ENCODE measurements at regions not wholly inside any gene's neighbourhood (a gene's known extent, or its start where the extent isn't known, plus 50 kb on each side); places are given as distances from the start of the nearest gene placed in this dataset.

GRCh38 chr6:93048381-93048780, 371.0 kb downstream of the EPHA7 start:
- no peaks in the 10 kb centered on the region for H3K36me3 ChIP-seq (ENCODE audit: insufficient read depth, low read length)
- no peak for TF ChIP-seq SMC3 (conservative IDR thresholded peaks at IDR 0.05; ENCODE audit: poor library complexity)
- no peak for TF ChIP-seq REST (IDR thresholded peaks at IDR 0.05; ENCODE audit: borderline replicate concordance)
- TF ChIP-seq MXI1 (conservative IDR thresholded peaks at IDR 0.05; ENCODE audit: poor library complexity, severe bottlenecking) = no peak
- TF ChIP-seq RAD21 (conservative IDR thresholded peaks at IDR 0.05) = no peak
- no peak for TF ChIP-seq EP300 (conservative IDR thresholded peaks at IDR 0.05; ENCODE audit: poor library complexity, severe bottlenecking)
- no peak overlapping the region for H3K27ac ChIP-seq (ENCODE audit: low read length)
- H3K9me2 ChIP-seq (ENCODE audit: insufficient read depth, low read length) = no peaks in the 10 kb centered on the region
- no peak overlapping the region for H3K9ac ChIP-seq (ENCODE audit: low read length)
- no peak overlapping the region for H3K4me2 ChIP-seq (ENCODE audit: low read length)
- H3K9me3 ChIP-seq (ENCODE audit: low read length) = no peaks in the 10 kb centered on the region
- no peaks in the 10 kb centered on the region for H3F3A ChIP-seq (ENCODE audit: insufficient read depth, low read length, poor library complexity, severe bottlenecking)
- no peaks in the 10 kb centered on the region for H4K20me1 ChIP-seq (ENCODE audit: insufficient read depth)
- no peaks in the 10 kb centered on the region for H3K79me2 ChIP-seq (replicated peaks; ENCODE audit: insufficient read depth, low read length)
- no peak overlapping the region for H3K4me3 ChIP-seq (ENCODE audit: low read length)
- H2AFZ ChIP-seq (ENCODE audit: low read depth, low read length) = no peak overlapping the region
- no peaks in the 10 kb centered on the region for H3K27me3 ChIP-seq (ENCODE audit: insufficient read depth, low read depth, low read length)

- Histone ChIP-seq H3K79me2 (replicated peaks; ENCODE audit: insufficient read depth, low read length) (no peaks in the 10 kb centered on the region), H4K20me1 (ENCODE audit: insufficient read depth) (no peaks in the 10 kb centered on the region), H2AFZ (ENCODE audit: low read depth, low read length) (no peak overlapping the region), H3F3A (ENCODE audit: insufficient read depth, low read length, poor library complexity, severe bottlenecking) (no peaks in the 10 kb centered on the region), H3K4me2 (ENCODE audit: low read length) (no peak overlapping the region), H3K36me3 (ENCODE audit: insufficient read depth, low read length) (no peaks in the 10 kb centered on the region), H3K9me3 (ENCODE audit: low read length) (no peaks in the 10 kb centered on the region), H3K27me3 (ENCODE audit: insufficient read depth, low read depth, low read length) (no peaks in the 10 kb centered on the region), H3K4me3 (ENCODE audit: low read length) (no peak overlapping the region), H3K9ac (ENCODE audit: low read length) (no peak overlapping the region), H3K9me2 (ENCODE audit: insufficient read depth, low read length) (no peaks in the 10 kb centered on the region), H3K27ac (ENCODE audit: low read length) (no peak overlapping the region)
- TF ChIP-seq EZH2 (IDR thresholded peaks at IDR 0.05; ENCODE audit: borderline replicate concordance, insufficient read depth, low read length, poor library complexity, severe bottlenecking) (no peak), RAD21 (conservative IDR thresholded peaks at IDR 0.05) (no peak), MXI1 (conservative IDR thresholded peaks at IDR 0.05; ENCODE audit: poor library complexity, severe bottlenecking) (no peak), CTCF (IDR thresholded peaks at IDR 0.05; ENCODE audit: poor library complexity, severe bottlenecking) (no peak), POLR2AphosphoS5 (IDR thresholded peaks at IDR 0.05) (no peak), TAF1 (IDR thresholded peaks at IDR 0.05; ENCODE audit: low read depth) (no peak), SMC3 (conservative IDR thresholded peaks at IDR 0.05; ENCODE audit: poor library complexity) (no peak), EP300 (conservative IDR thresholded peaks at IDR 0.05; ENCODE audit: poor library complexity, severe bottlenecking) (no peak), REST (IDR thresholded peaks at IDR 0.05; ENCODE audit: borderline replicate concordance) (no peak)
These were observed 372.3 kb downstream of the EPHA7 start for GRCh38 chr6:93047033-93047432.
